ENCODE measurements at regions not wholly inside any gene's neighbourhood (a gene's known extent, or its start where the extent isn't known, plus 50 kb on each side); places are given as distances from the start of the nearest gene placed in this dataset.

DNA sequence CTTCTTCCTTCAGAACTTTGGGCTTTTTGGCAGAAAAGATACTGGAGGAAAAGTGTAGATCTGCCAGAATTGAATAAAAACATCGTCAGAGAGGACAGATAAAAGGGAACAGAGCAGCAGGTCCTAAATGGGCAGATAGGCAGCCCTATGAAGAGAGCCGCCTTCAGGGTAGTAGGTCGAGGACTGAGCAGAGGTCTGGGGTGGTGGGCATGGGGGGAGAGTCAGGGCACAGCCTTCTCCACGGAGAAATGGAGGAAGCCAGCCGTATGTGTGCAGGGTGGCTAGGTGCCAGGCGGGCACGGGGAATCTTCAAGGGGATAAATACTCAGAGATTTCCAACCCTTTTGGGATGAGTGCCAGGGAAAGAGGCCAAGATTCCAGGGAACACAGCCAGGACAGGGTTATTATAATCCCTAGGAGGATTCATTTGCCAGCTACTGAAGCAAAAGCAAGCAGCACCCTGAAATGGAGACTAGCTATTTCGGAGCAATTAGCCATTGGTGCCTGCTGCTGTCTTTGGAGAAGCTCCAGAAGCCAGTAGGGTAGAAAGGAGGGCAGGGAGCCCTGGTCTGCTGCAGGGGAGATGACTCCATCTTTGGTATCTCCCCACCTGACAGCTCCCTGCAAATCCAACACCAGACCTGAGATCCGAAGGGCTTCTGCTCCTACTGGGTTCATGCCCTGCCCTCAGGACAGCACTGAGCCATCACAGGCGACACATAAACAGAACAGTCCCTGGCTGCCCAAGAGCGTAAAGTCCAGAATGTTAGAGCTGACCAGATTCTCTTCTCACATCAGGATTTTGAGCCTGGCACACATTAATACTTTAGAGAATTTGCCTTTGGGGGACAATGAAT, 174.5 kb upstream of the NTM start:
- Histone ChIP-seq H3K4me3 (ENCODE audit: low read depth in 1 of 5, low read length in 5 of 5) (peak overlapping the region in 1 of 5 donors; percentile 15), H3K36me3 (ENCODE audit: control insufficient read depth in 5 of 5, insufficient read depth in 5 of 5, low read length in 5 of 5) (no peaks in the 10 kb centered on the region), H3K27me3 (ENCODE audit: control insufficient read depth in 5 of 5, insufficient read depth in 4 of 5, low read length in 5 of 5) (peaks cover 10 to 49% (median 22%) of the 10 kb centered on the region in 5 donors), H3K9me3 (ENCODE audit: control insufficient read depth in 5 of 5, low read length in 5 of 5) (no peaks in the 10 kb centered on the region), H3K9ac (ENCODE audit: low read length in 5 of 5) (no peak overlapping the region), H3K4me1 (ENCODE audit: control insufficient read depth in 5 of 5, insufficient read depth in 5 of 5, low read length in 5 of 5) (peaks cover 2 to 10% (median 9%) of the 10 kb centered on the region in 5 donors), H3K27ac (ENCODE audit: low read depth, low read length) (no peak overlapping the region)

- H3K27ac ChIP-seq (ENCODE audit: low read depth, low read length) = no peak overlapping the region
- no peak overlapping the region for H3K9ac ChIP-seq (ENCODE audit: low read length in 5 of 5)
- H3K36me3 ChIP-seq (ENCODE audit: control insufficient read depth in 5 of 5, insufficient read depth in 5 of 5, low read length in 5 of 5) = no peaks in the 10 kb centered on the region
- H3K4me1 ChIP-seq (ENCODE audit: control insufficient read depth in 5 of 5, insufficient read depth in 5 of 5, low read length in 5 of 5) = peaks cover 2 to 10% (median 9%) of the 10 kb centered on the region in 5 donors
- peaks cover 8 to 40% (median 15%) of the 10 kb centered on the region in 5 donors for H3K27me3 ChIP-seq (ENCODE audit: control insufficient read depth in 5 of 5, insufficient read depth in 4 of 5, low read length in 5 of 5)
- H3K4me3 ChIP-seq (ENCODE audit: low read depth in 1 of 5, low read length in 5 of 5) = no peak overlapping the region
- H3K9me3 ChIP-seq (ENCODE audit: control insufficient read depth in 5 of 5, low read length in 5 of 5) = no peaks in the 10 kb centered on the region
These were observed 172.0 kb upstream of the NTM start for GRCh38 chr11:131198161-131199014.

- Histone ChIP-seq H3K27me3 (ENCODE audit: control insufficient read depth in 5 of 5, insufficient read depth in 4 of 5, low read length in 5 of 5) (peaks cover 7 to 37% (median 13%) of the 10 kb centered on the region in 5 donors), H3K36me3 (ENCODE audit: control insufficient read depth in 5 of 5, insufficient read depth in 5 of 5, low read length in 5 of 5) (no peaks in the 10 kb centered on the region), H3K27ac (ENCODE audit: low read depth, low read length) (no peak overlapping the region), H3K4me1 (ENCODE audit: control insufficient read depth in 5 of 5, insufficient read depth in 5 of 5, low read length in 5 of 5) (peaks cover 2 to 10% (median 9%) of the 10 kb centered on the region in 5 donors), H3K9ac (ENCODE audit: low read length in 5 of 5) (no peak overlapping the region), H3K9me3 (ENCODE audit: control insufficient read depth in 5 of 5, low read length in 5 of 5) (no peaks in the 10 kb centered on the region), H3K4me3 (ENCODE audit: low read depth in 1 of 5, low read length in 5 of 5) (no peak overlapping the region)
These were observed 171.5 kb upstream of the NTM start for GRCh38 chr11:131199015-131199280.

GRCh38 chr11:131201674-131202073, 168.7 kb upstream of the NTM start:
- Histone ChIP-seq H3K4me3 (ENCODE audit: low read depth in 1 of 5, low read length in 5 of 5) (no peak overlapping the region), H3K4me1 (ENCODE audit: control insufficient read depth in 5 of 5, insufficient read depth in 5 of 5, low read length in 5 of 5) (no peaks in the 10 kb centered on the region), H3K9ac (ENCODE audit: low read length in 5 of 5) (no peak overlapping the region), H3K27ac (ENCODE audit: low read depth, low read length) (no peak overlapping the region), H3K36me3 (ENCODE audit: control insufficient read depth in 5 of 5, insufficient read depth in 5 of 5, low read length in 5 of 5) (no peaks in the 10 kb centered on the region), H3K27me3 (ENCODE audit: control insufficient read depth in 5 of 5, insufficient read depth in 4 of 5, low read length in 5 of 5) (peaks cover 0 to 33% (median 12%) of the 10 kb centered on the region in 5 donors), H3K9me3 (ENCODE audit: control insufficient read depth in 5 of 5, low read length in 5 of 5) (no peaks in the 10 kb centered on the region)

DNA sequence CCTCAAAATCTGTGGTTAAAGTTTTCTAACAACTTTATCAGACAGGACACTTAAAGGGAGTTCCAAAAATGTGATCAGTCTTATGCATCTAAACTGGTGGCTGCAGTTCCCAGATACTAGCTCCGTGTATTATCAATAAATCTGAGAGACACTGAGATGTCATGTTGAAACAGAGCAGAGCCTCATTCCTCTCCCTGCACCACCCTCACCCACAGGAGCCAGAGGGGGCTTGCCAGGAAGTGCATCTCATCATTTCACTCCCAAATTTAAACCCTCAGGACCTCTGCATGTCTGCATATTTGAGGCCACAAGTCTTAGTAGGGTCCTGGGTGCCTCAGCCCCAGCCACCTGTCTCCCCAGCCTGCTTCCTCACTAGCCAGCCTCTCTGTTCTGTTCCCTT, 167.4 kb upstream of the NTM start:
- no peak overlapping the region for H3K27ac ChIP-seq (ENCODE audit: low read depth, low read length)
- no peaks in the 10 kb centered on the region for H3K36me3 ChIP-seq (ENCODE audit: control insufficient read depth in 5 of 5, insufficient read depth in 5 of 5, low read length in 5 of 5)
- H3K4me1 ChIP-seq (ENCODE audit: control insufficient read depth in 5 of 5, insufficient read depth in 5 of 5, low read length in 5 of 5) = no peaks in the 10 kb centered on the region
- H3K9ac ChIP-seq (ENCODE audit: low read length in 5 of 5) = no peak overlapping the region
- H3K27me3 ChIP-seq (ENCODE audit: control insufficient read depth in 5 of 5, insufficient read depth in 4 of 5, low read length in 5 of 5) = peaks cover 1 to 28% (median 12%) of the 10 kb centered on the region in 5 donors
- no peaks in the 10 kb centered on the region for H3K9me3 ChIP-seq (ENCODE audit: control insufficient read depth in 5 of 5, low read length in 5 of 5)
- no peak overlapping the region for H3K4me3 ChIP-seq (ENCODE audit: low read depth in 1 of 5, low read length in 5 of 5)

DNA sequence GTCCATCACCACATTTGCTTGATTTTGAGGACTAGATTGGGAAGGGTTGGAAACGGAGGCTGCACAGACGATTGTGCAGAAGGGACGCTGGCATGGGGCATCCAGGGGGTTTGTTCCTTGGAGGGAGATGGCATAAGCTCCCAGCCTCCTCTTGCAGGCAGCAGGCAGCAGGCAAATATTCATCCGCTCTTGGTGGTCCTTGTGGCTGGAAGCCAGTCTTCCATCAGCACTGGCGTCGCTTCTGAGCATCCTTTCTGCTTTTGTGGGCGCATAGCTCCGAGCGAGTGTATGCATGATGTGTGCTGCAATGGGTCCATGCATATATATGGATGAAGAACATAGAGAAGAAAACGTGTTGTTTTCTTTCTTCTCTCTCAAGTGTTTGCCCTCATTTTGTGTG, 166.1 kb upstream of the NTM start:
- Histone ChIP-seq H3K4me1 (ENCODE audit: control insufficient read depth in 5 of 5, insufficient read depth in 5 of 5, low read length in 5 of 5) (no peaks in the 10 kb centered on the region), H3K27me3 (ENCODE audit: control insufficient read depth in 5 of 5, insufficient read depth in 4 of 5, low read length in 5 of 5) (peaks cover 2 to 18% (median 4%) of the 10 kb centered on the region in 5 donors), H3K9me3 (ENCODE audit: control insufficient read depth in 5 of 5, low read length in 5 of 5) (no peaks in the 10 kb centered on the region), H3K9ac (ENCODE audit: low read length in 5 of 5) (no peak overlapping the region), H3K36me3 (ENCODE audit: control insufficient read depth in 5 of 5, insufficient read depth in 5 of 5, low read length in 5 of 5) (no peaks in the 10 kb centered on the region), H3K4me3 (ENCODE audit: low read depth in 1 of 5, low read length in 5 of 5) (no peak overlapping the region), H3K27ac (ENCODE audit: low read depth, low read length) (no peak overlapping the region)

- Histone ChIP-seq H3K27me3 (ENCODE audit: control insufficient read depth in 5 of 5, insufficient read depth in 4 of 5, low read length in 5 of 5) (peaks cover 2 to 12% (median 4%) of the 10 kb centered on the region in 5 donors), H3K36me3 (ENCODE audit: control insufficient read depth in 5 of 5, insufficient read depth in 5 of 5, low read length in 5 of 5) (no peaks in the 10 kb centered on the region), H3K9ac (ENCODE audit: low read length in 5 of 5) (no peak overlapping the region), H3K27ac (ENCODE audit: low read depth, low read length) (no peak overlapping the region), H3K4me3 (ENCODE audit: low read depth in 1 of 5, low read length in 5 of 5) (no peak overlapping the region), H3K9me3 (ENCODE audit: control insufficient read depth in 5 of 5, low read length in 5 of 5) (no peaks in the 10 kb centered on the region), H3K4me1 (ENCODE audit: control insufficient read depth in 5 of 5, insufficient read depth in 5 of 5, low read length in 5 of 5) (no peaks in the 10 kb centered on the region)
These were observed 165.5 kb upstream of the NTM start for GRCh38 chr11:131204765-131205380.

- Histone ChIP-seq H3K36me3 (ENCODE audit: control insufficient read depth in 5 of 5, insufficient read depth in 5 of 5, low read length in 5 of 5) (no peaks in the 10 kb centered on the region), H3K9me3 (ENCODE audit: control insufficient read depth in 5 of 5, low read length in 5 of 5) (no peaks in the 10 kb centered on the region), H3K9ac (ENCODE audit: low read length in 5 of 5) (no peak overlapping the region), H3K4me3 (ENCODE audit: low read depth in 1 of 5, low read length in 5 of 5) (no peak overlapping the region), H3K27me3 (ENCODE audit: control insufficient read depth in 5 of 5, insufficient read depth in 4 of 5, low read length in 5 of 5) (peaks cover 0 to 9% (median 2%) of the 10 kb centered on the region in 5 donors), H3K4me1 (ENCODE audit: control insufficient read depth in 5 of 5, insufficient read depth in 5 of 5, low read length in 5 of 5) (no peaks in the 10 kb centered on the region), H3K27ac (ENCODE audit: low read depth, low read length) (no peak overlapping the region)
These were observed 163.7 kb upstream of the NTM start for GRCh38 chr11:131206671-131207070.

DNA sequence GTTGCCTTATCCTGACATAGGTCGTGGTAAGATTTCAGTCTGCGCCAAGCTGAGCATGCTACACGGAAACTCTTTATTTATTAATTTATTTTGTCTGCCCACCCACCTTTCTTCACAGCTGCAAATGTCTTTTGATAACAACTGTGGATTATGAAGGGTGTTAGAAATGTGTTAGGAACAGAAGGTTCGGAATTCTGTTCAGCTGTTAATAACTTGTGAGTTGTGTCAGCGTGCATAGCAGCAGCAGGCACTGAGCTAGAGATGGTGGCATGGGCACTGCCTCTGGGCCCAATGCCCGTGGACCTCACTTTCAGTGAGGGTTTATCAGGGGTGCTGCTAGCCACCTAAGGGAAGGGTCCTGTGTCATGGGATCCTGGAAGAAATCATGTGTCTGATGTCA, 162.5 kb upstream of the NTM start:
- Histone ChIP-seq H3K9ac (ENCODE audit: low read length in 5 of 5) (no peak overlapping the region), H3K27me3 (ENCODE audit: control insufficient read depth in 5 of 5, insufficient read depth in 4 of 5, low read length in 5 of 5) (peaks cover 0 to 9% (median 2%) of the 10 kb centered on the region in 5 donors), H3K4me3 (ENCODE audit: low read depth in 1 of 5, low read length in 5 of 5) (no peak overlapping the region), H3K9me3 (ENCODE audit: control insufficient read depth in 5 of 5, low read length in 5 of 5) (no peaks in the 10 kb centered on the region), H3K4me1 (ENCODE audit: control insufficient read depth in 5 of 5, insufficient read depth in 5 of 5, low read length in 5 of 5) (no peaks in the 10 kb centered on the region), H3K27ac (ENCODE audit: low read depth, low read length) (no peak overlapping the region), H3K36me3 (ENCODE audit: control insufficient read depth in 5 of 5, insufficient read depth in 5 of 5, low read length in 5 of 5) (no peaks in the 10 kb centered on the region)

Data from subcutaneous abdominal adipose tissue (tissue), 5 donors.